DOHH2 (cell line): ENCODE measurements at regions not wholly inside any gene's neighbourhood (a gene's known extent, or its start where the extent isn't known, plus 50 kb on each side); places are given as distances from the start of the nearest gene placed in this dataset.

Source experiments
- CTCF ChIP-seq: fragments of 200-600 bp; sonication (generic); IDR thresholded peaks from one replicate; pipeline ENCODE4 v1.5.1; 2014; ENCODE audit warnings: antibody characterized with exemption, mild to moderate bottlenecking, low read depth, low read length; ENCODE audit not compliant: poor library complexity, severe bottlenecking
- EZH2phosphoT487 ChIP-seq: fragments of 200-600 bp; sonication (generic); IDR thresholded peaks from 2 replicates; pipeline ENCODE4 v1.6.1; 2017; ENCODE audit warnings: borderline replicate concordance, mild to moderate bottlenecking, antibody characterized with exemption, low read length, moderate library complexity, mixed read lengths

GRCh38 chr14:56498112-56498511 lies 81.5 kb upstream of the TMEM260 start:
- TF ChIP-seq CTCF (no peak), EZH2phosphoT487 (no peak)
